Posterior cingulate gyrus (tissue), 11 donors: ENCODE measurements at regions not wholly inside any gene's neighbourhood (a gene's known extent, or its start where the extent isn't known, plus 50 kb on each side); places are given as distances from the start of the nearest gene placed in this dataset.
"Not testable (repeated sequence)": the region's sequence is repeated elsewhere in the genome, so short reads cannot be mapped to it uniquely, and the experiment has no call there.

Experiments
- DNase-seq, 10 donors: peaks; one replicate each; pipeline versions ENCODE4 v3.0.0 to v3.0.0-alpha.2; 2020 to 2021; ENCODE audit warnings: mixed read lengths in 3 of 10
- intact Hi-C: fragments of 100-400 bp; cut with DNase I; formaldehyde crosslinking; loops from one replicate; pipeline ENCODE4 v1.15.1; 2023

DNA sequence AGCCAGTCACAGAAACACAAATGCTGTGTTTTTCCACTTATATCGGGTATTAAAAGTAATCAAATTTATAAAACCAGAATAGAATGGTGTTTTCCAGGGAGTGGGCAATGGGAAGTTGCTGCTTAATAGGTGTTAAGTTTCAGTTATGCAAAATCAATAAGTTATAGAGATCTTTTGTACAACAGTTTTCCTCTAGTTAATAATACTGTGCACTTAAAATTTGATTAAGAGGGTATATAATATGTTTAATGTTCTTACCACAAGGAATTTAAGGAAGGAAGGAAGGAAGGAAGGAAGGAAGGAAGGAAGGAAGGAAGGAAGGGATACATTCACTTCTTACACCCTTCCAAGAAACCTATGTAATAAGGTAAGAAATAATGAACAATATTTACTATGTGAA, 867.7 kb upstream of the CDH6 start:
- intact Hi-C loops = no loop called here
- DNase-seq = no peak

DNA sequence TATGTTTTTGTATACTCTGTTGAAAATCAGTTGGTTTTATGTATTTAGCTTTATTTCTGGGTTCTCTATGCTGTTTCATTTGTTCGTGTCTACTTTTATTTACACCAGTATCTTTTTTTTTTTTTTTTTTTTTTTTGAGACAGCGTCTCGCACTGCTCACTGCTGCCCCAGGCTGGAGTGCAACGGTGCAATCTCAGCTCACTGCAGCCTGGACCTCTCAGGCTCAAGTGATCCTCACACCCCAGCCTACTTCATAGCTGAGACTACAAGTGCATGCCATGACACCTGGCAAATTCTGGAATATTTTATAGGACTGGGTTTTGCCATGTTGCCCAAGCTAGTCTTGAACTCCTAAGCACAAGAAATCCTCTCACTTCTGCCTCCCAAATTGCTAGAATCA, 869.4 kb upstream of the CDH6 start:
- DNase-seq = no peak
- intact Hi-C loops = no loop called here

DNA sequence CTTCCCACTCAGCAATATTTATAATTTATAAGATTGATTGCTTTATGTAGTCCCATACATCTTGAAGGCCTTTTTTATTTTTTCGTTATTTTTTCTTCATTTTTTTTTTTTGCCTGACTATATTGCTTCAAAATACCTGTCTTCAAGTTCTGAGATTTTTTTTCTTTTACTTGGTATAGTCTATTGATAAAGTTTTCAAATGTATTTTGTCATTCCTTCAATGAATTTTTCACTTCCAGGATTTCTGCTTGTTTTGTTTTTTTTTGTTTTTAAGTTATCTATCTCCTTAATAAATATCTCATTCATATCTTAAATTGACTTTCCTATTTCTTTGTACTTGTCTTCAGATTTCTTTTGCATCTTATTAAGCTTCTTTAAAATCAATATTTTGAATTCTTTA, 905.6 kb upstream of the CDH6 start:
- intact Hi-C loops = no loop called here
- no peak for DNase-seq

DNA sequence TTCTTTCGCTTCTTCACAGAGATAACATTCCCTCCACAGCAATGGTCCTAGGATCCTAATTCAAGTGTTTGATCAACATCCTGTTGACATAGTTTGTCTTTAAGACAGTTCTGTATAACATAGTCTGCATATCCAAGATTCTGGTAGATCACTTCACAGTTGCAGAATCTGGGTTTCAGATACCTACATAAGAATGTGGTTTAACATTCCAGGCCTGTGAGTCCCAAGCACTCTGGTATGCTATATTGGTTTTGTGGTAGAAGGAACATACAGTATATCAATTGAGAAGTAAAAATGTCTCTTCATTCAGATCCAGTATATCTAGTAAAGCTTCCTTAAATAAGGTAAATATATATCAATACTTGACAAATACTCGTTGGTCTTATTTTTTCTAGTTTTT, 914.2 kb upstream of the CDH6 start:
- intact Hi-C loops = no loop called here
- DNase-seq = no peak

DNA sequence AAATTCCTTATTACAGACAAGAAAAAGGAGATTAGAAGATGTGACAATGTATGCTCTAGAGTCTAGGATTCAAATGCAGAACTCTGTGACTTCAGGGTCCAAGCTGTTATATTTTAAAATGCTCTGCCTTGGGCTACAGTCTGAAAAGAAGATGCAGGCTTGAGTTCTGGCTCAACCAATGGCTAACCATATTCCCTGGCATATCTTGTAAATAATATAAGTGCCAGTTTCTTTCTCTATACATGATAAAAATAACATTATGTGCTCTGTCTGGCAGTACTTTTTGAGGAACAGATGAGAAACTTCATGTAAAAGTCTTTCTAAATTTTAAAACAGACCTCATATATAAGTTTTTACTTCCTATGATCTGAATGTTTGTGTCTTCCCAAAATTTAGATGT, 926.5 kb upstream of the CDH6 start:
- no peak for DNase-seq
- intact Hi-C loops = no loop called here

DNA sequence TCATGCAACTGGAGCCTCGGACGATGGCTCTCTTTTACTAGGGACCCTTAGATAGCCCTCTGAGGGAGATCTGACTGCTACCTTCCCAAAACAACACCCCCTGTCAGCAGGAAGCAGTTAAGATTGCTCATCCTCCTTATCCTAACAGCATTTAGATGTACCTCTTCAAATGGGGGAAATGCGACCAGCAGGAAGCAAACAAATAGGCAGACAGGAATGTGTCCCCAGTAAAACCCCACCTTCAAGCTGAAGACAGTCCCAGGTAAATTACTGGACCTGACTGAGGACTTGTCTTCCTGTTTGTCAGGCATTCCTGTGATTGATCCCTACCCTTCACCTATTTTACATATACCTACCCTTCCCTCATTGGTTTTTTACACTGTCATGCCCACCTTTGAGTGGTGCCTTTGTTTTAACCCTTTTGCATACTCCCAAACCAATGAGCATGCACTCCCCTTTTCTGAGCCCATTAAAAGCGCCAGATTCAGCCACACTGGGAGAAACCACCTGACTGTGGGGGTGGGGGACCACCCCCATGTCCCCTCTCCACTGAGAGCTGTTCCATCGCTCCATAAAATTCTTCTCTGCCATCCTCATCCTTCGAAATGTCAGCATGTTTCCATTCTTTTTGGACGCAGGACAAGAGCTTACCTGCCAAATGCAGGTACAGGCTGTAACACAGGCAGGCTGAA, 954.0 kb upstream of the CDH6 start:
- intact Hi-C loops = no loop called here
- no peak for DNase-seq

DNA sequence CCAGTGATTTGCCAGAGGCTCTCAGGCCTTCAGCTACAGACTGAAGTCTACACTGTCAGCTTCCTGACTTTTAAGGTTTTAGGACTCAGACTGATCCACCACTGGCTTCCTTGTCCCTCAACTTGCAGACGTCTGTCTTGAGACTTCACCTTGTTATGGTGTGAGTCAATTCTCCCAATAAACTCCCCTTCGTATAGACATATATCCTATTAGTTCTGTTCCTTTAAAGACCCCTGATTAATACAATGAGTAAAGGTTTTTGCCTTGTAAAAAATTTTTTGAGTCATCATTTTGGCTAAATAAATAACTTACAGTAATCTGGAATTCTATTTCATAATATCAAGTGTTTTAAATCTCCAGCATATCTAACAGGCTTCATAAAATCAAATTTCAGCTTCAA, 956.3 kb upstream of the CDH6 start:
- no peak for DNase-seq
- intact Hi-C loops = no loop called here

DNA sequence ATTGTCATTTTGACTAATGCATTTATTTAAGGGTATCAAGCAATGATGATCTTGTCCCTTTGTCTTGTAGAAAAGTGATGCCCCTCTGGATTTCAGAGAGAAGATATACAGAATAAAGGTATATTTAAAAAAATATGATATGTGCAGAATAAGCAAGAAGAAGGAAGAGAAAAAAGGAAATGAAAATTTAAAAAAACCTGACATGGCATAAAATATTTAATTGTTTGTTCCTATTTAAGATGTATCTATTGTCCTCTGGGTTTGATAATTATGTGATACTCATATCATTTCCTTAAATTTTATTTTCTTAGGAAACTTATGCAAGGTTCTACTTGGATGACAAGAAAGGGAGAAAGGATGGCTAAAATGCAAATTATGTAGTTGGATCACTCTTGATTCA, 983.7 kb upstream of the CDH6 start:
- intact Hi-C loops = no loop called here
- DNase-seq = no peak

DNA sequence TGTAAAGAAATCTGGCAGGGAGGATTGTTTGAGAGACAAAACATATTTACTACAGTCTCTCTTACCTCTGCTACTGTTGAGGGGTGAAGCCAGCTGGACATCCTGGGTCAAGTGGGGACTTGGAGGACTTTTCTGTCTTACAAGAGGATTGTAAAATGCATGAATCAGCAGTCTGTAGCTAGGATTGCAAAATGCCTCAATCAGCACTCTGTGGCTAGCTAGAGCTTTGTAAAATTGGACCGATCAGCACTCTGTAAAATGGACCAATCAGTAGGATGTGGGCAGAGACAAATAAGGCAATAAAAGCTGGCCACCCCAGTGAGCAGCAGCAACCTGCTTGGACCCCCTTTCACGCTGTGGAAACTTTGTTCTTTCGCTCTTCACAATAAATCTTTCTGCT, 995.8 kb upstream of the CDH6 start:
- intact Hi-C loops = no loop called here

DNA sequence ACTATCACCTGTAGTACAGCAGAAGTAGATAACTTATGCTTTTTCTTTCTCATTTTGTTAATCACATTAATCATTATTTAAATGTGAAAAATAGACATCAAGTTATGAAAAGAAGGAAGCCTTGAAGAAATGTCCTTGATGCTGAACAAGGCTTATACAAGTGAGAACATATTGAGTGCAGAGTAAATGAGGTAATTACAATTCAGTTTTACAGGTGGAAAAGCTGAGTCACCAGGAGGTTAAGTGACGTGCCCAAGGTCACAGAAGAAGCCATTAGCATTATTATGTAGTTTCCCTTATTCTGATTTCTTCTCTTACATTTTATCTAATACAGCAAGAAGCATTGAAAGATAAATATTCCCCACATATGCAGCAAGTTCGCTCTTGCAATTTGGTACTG, 998.5 kb upstream of the CDH6 start:
- intact Hi-C loops = no loop called here
- DNase-seq = no peak

More for the DNA sequence above, 995.8 kb upstream of the CDH6 start:
- DNase-seq = no peak

DNA sequence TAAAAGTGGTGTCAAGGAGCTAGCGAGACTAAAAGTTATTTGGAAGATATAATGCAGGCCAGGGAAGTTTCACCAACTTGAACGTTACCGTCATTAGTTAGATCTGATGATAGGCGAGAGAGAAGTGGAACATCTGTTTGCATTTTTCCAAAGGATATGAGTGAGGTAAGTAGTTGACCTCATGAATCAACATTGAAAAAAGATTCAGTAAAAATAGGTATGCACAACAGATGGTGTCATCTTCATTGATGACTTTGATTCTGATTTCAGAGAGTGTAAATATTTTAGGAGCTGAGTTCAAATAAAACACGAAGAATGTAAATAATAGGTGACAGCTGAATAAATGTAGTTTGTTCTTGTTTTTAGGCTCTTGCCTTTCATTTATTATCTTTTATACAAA, 998.9 kb upstream of the CDH6 start:
- no peak for DNase-seq
- intact Hi-C loops = no loop called here

DNA sequence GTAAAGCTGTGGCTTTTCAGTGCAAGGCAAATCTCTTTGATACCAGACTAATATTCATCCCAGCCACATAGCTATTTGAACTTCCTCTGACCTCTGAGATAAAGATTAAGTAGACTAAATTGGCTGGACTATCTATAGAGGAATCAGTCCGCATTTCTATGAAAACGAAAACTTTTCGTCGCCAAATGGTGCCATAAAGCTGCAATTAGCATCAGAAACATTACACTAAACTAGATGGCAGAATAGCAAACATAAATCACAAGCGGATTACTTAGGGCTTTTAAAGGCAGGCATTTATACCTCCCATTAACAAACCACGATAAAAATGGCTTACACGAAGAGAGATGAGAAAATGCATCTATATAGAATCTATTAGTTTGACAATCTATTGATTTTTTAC, 1009.7 kb upstream of the CDH6 start:
- intact Hi-C loops = no loop called here

DNA sequence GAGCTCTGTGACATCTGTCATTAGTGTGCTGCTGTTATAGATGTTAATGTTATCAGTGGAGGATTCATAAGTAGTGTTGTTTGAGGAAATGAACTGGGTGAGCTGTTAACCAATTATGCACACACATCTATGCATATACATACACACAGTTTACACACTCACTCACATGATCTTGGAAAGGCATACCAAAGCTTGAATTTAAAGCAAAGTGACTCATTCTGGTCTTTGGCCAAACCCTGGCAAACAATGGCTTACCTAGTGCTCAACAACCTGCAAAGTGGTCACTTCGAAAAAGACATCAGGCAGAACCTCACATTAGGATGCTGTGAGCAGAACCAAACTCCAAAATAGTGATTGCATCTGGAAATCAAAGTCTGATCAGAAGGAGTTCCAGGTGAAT, 1037.3 kb upstream of the CDH6 start:
- DNase-seq = no peak

More for the DNA sequence above, 1009.7 kb upstream of the CDH6 start:
- DNase-seq = no peak

DNA sequence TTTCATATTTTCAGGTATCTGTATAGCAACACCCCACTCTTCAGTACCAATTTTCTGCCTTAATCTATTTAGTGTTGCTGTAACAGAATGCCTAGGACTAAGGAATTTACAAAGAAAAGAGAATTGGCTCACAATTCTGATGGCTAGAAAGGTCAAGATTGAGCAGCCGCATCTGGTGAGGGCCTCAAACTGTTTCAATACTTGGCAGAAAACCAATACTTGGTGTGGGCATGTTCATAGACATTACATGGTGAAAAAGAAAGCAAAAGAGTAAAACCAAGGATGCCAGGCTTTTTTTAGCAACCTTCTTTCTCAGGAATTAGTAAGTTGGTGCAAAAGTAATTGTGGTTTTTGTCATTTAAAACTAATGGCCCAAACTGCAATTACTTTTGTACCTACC, 1041.1 kb upstream of the CDH6 start:
- intact Hi-C loops = no loop called here
- no peak for DNase-seq

More for the DNA sequence above, 1037.3 kb upstream of the CDH6 start:
- intact Hi-C loops = no loop called here

DNA sequence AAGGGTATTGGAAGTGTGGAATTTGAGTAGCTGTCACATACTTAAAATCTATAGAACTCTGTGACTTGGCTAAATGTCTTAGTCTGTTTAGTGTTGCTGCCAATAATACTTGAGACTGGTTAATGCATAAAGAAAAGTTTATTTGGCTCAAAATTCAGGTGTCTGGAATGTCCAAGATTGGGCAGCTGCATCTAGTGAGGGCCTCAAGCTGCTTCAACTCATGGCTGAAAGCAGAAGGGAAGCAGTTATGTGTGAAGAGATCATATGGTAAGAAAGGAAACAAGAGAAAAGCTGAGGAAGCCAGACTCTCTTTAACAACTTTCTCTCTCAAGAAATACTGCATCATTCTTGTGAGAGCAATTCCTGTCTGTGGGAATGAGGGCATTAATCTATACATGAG, 1043.3 kb upstream of the CDH6 start:
- intact Hi-C loops = no loop called here
- no peak for DNase-seq

DNA sequence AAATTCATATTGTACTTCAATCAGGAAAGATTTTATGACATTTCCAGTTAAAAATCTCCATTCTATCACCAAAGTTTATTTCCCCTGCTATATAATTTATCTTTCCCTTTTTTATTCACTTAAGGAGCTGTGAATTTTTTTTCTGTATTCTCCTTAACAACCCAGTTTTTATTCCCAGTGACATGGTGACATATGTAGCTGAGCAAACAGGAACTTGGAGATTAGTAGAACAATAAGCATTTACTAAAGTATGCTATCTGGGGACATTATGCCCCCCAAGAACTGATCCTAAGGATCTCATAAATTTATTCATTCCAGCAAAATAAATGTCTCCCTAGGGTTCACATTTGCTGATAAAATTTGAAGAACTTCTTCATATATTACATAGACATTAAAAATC, 1044.0 kb upstream of the CDH6 start:
- DNase-seq = no peak
- intact Hi-C loops = no loop called here

DNA sequence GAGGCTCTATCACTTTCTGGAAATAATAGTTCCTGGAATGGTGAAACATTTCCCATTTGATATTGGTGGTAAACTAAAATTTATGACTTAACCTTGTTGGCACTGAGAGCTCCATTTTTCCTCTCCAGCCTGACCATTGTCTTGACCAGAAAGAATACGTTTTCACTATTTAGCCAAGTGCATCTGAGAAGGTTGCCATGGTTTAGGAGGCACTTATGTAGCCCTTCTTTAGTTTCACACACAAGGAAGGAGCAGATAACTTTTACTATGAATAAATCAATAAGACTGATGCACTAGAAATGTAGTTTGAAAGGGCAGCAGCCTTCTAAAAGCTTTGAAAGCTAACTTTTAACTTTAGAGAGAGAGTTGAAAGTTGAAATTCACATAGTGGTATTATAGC, 1045.5 kb upstream of the CDH6 start:
- intact Hi-C loops = no loop called here
- DNase-seq = no peak

DNA sequence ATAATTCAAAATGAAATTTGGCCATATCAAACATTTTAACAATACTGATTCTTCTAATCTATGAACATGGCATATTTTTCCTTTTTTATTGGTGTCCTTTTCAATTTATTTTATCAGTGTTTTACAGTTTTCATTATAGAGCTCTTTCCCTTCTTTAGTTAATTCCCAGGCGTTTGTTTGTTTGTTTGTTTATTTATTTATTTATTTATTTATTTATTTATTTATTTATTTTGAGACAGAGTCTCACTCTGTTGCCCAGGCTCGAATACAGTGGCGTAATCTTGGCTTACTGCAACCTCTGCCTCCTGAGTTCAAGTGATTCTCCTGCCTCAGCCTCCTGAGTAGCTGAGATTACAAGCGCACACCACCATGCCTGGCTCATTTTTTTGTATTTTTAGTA, 1049.4 kb upstream of the CDH6 start:
- intact Hi-C loops = not testable (repeated sequence)

DNA sequence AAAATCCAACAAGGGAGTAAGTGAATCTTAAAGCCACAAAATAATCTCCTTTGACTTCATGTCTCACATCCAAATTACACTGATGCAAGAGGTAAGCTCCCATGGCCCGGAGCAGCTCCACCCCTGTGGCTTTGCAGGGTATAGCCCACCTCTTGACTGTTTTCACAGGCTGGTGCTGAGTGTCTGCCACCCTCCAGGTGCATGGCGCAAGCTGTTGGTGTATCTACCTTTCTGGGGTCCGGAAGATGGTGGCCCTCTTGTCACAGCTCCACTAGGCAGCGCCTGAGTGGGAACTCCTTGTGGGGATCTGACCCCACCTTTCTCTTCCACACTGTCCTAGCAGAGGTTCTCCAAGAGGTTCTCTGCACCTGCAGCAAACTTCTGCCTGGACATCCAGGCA, 1051.1 kb upstream of the CDH6 start:
- intact Hi-C loops = no loop called here
- peak in 3 of 10 donors; percentile 14 to 55 (median 52) for DNase-seq

More for the DNA sequence above, 1049.4 kb upstream of the CDH6 start:
- DNase-seq = not testable (repeated sequence)

DNA sequence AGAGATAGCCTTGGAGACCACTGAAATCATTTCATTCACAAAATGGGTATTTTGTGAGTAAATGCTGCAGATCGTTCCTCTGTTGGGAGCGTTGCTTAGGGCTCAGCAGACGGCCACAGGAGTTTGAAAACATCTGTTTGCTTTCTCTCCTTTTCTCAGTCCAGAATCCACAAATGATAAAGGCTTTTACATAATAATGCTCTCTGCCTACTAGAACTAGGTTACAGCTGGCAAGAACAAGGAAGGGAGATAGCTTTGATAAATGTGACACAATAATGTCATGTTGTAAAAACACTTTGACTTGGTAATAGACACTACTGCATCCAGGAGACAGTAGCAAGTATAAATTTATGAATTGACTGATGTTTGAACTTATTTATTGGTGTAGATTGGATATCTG, 1072.4 kb upstream of the CDH6 start:
- intact Hi-C loops = no loop called here
- DNase-seq = no peak

DNA sequence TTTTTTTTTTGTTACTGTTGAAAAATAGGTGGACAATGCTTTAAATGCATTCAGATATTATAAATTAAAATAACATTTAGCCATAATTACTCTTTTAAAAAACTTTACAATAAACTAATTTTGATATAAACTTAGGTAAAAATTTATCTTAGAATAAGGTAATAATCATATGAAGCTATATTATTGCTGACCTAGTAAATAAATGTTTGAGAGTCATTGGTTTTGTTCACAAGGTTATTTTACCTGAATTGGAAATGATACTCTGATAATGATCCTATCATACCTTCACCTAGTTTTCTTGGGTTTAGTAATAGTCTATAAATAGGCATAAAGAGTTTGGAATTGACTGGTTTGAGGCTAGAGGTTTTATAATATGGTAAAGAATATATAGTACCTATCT, 1076.4 kb upstream of the CDH6 start:
- no peak for DNase-seq
- intact Hi-C loops = no loop called here

DNA sequence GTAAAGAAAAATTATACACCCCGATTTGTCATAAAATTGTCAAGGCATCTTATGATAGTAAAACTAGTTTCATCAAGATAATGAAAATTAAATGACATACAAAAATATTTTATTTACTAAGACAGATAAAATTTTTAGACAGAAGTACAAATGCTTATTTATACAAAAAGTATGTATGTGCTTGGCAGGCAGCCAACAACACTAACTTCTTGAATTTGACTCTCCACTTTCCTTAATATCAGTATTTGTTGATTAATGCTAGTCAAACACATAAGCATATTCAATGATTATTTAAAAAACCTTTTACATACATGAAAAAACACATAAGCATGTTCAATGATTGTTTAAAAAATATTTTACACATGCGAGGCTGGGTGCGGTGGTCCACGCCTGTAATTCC, 1079.9 kb upstream of the CDH6 start:
- intact Hi-C loops = no loop called here
- no peak for DNase-seq

DNA sequence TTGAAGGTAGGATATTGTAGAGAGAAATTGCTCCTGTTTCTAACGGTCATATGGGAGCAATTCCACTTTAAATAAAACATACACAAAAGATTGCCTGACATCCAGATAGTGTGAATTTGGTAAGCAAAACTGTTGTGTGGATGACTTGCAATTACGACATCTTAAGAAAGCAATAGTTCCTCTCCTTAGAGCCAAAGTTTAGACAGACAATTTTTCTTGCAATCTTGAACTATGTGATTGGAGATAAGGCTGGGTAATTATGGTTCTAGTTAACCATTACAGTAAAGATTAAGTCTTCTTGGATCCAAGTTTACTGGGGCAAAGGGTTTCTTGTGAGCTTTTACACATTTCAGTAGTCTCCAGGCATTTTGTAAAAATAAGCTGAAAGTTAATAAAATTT, 1080.6 kb upstream of the CDH6 start:
- DNase-seq = no peak
- intact Hi-C loops = no loop called here
